MCF 10A (cell line): ENCODE measurements at regions not wholly inside any gene's neighbourhood (a gene's known extent, or its start where the extent isn't known, plus 50 kb on each side); places are given as distances from the start of the nearest gene placed in this dataset. TPM values are rescaled to one million over a fixed set of nuclear protein-coding genes. Genes with fewer than 3 reads are reported as not detected.

Experiments
- BruUV-seq: library from RNA; stranded (reverse); fragments of 400-500 nt; replicated peaks from 2 replicates; lab custom pipeline; 2021; lab: Mats Ljungman, UMichigan
- CTCF ChIA-PET: fragments of 300-600 bp; sonication (Branson Sonifier 250); formaldehyde crosslinking; extraction: SDS; loops from one replicate; lab custom pipeline; 2021; ENCODE audit warnings: antibody characterized with exemption, inconsistent platforms; lab: Yijun Ruan, JAX
- POLR2A ChIA-PET: fragments of 300-600, 350-650 bp; sonication (Branson Sonifier 250); formaldehyde crosslinking; extraction: SDS; loops from one replicate; lab custom pipeline; 2020; ENCODE audit warnings: antibody characterized with exemption, inconsistent platforms; lab: Yijun Ruan, JAX
- DNase-seq: peaks from one replicate; pipeline ENCODE4 v3.0.0-alpha.2; 2018; ENCODE audit not compliant: unreplicated experiment
- H3K27ac Mint-ChIP-seq: one replicate; pipeline ENCODE4 v1.8.0; 2022; ENCODE audit warnings: mild to moderate bottlenecking, low read depth, mixed read lengths; ENCODE audit not compliant: unreplicated experiment
- H3K27me3 Mint-ChIP-seq: one replicate; pipeline ENCODE4 v1.8.0; 2022; ENCODE audit warnings: mixed read lengths; ENCODE audit not compliant: insufficient read depth, unreplicated experiment
- H3K36me3 Mint-ChIP-seq: one replicate; pipeline ENCODE4 v1.8.0; 2022; ENCODE audit warnings: mild to moderate bottlenecking, moderate library complexity, mixed read lengths; ENCODE audit not compliant: insufficient read depth, unreplicated experiment
- H3K4me1 Mint-ChIP-seq: one replicate; pipeline ENCODE4 v1.8.0; 2022; ENCODE audit warnings: mixed read lengths; ENCODE audit not compliant: insufficient read depth, unreplicated experiment
- H3K4me3 Mint-ChIP-seq: one replicate; pipeline ENCODE4 v1.8.0; 2022; ENCODE audit warnings: mild to moderate bottlenecking, moderate library complexity, mixed read lengths; ENCODE audit not compliant: unreplicated experiment
- H3K9me3 Mint-ChIP-seq: one replicate; pipeline ENCODE4 v1.8.0; 2022; ENCODE audit warnings: mixed read lengths; ENCODE audit not compliant: unreplicated experiment
- CTCF ChIP-seq: fragments of 200-600 bp; IDR thresholded peaks from one replicate; pipeline ENCODE4 v1.8.0; 2022; ENCODE audit warnings: antibody characterized with exemption, mild to moderate bottlenecking; ENCODE audit not compliant: unreplicated experiment
- intact Hi-C: fragments of 100-400 bp; cut with micrococcal nuclease; formaldehyde crosslinking; loops from 2 replicates; pipeline ENCODE4 v1.14.1; 2022
- microRNA-seq: library from miRNA; unstranded; fragments of <30 nt; microRNA quantifications from one replicate; pipeline ENCODE4 v1.2.0, GENCODE V29; 2022

DNA sequence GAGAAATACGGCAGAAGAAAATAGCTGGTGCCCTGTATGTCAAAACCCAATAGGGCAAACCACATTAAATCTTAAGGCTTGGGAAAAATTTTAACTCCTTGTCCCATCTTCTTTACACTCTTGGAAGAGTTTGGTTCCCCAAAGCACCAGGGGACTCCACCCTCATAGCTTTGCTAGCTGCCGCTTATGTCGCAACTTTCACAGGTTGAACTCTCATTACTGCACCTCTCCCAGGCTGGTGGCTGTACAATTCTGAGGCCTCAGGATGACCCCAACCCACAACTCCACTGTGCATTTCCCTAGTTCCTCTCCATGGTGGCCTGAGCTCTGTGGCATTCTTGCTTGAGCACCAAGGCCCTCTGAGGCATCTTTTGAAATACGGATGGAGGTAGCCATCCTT lies 1478.8 kb downstream of the FAM133A start:
- intact Hi-C loops = no loop called here
- Mint-ChIP-seq H3K9me3 (no peaks in the 10 kb centered on the region), H3K27me3 (peaks cover 21% of the 10 kb centered on the region), H3K27ac (no peak overlapping the region), H3K4me3 (no peak overlapping the region), H3K4me1 (no peaks in the 10 kb centered on the region), H3K36me3 (no peaks in the 10 kb centered on the region)
- TF ChIP-seq CTCF = no peak
- BruUV-seq = no TSS peak
- ChIA-PET POLR2A (no interaction called here), CTCF (interaction anchor here (0.7 kb wide), 1 partner anchor 37 kb away, joined by 3 read pairs; no protein-coding TSS in a partner anchor)
- DNase-seq = no peak

- Mint-ChIP-seq H3K27me3 (peaks cover 41% of the 10 kb centered on the region), H3K4me1 (no peaks in the 10 kb centered on the region), H3K36me3 (no peaks in the 10 kb centered on the region), H3K27ac (no peak overlapping the region), H3K9me3 (peaks cover 7% of the 10 kb centered on the region), H3K4me3 (no peak overlapping the region)
- BruUV-seq = no TSS peak
- intact Hi-C loops = no loop called here
- no peak for DNase-seq
- no peak for TF ChIP-seq CTCF
- CTCF ChIA-PET = no interaction called here
- POLR2A ChIA-PET = no interaction called here
Measured at GRCh38 chrX:95156566-95156965, 1482.6 kb downstream of the FAM133A start.

Small RNA genes in the stretch of these regions (microRNA-seq; reads per million reads assigned to microRNA genes)
- gene MIR548M = not detected
